SKM-1 treated with dmso at 0.1 percent for 144 hours (cell line): ENCODE measurements at regions not wholly inside any gene's neighbourhood (a gene's known extent, or its start where the extent isn't known, plus 50 kb on each side); places are given as distances from the start of the nearest gene placed in this dataset.

ENCODE experiments used
- DNase-seq: peaks from one replicate; lab custom pipeline; 2025; ENCODE audit not compliant: unreplicated experiment; lab: John Stamatoyannopoulos, UW

- no peak for DNase-seq
Measured at GRCh38 chr9:28678097-28678496, 1104.8 kb upstream of the C9orf72 start.

- DNase-seq: no peak
Measured at GRCh38 chr9:28688172-28688571, 1114.9 kb upstream of the C9orf72 start.

DNA sequence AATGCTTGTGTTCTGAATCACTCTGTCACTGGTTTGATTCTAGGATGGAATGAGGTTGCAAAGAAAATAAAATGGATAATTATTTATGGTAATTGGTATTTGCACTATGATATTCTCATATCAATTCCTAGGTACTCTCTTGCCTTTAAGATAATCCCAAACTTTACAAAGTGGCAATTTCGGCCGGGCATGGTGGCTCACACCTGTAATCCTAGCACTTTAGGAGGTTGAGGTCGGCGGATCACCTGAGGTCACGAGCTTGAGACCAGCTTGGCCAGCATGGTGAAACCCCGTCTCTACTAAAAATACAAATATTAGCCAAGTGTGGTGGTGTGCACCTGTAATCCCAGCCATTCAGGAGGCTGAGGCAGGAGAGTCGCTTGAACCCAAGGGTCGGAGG lies 1118.7 kb upstream of the C9orf72 start:
- DNase-seq: no peak

- no peak for DNase-seq
Measured at GRCh38 chr9:28696960-28697359, 1123.7 kb upstream of the C9orf72 start.

DNA sequence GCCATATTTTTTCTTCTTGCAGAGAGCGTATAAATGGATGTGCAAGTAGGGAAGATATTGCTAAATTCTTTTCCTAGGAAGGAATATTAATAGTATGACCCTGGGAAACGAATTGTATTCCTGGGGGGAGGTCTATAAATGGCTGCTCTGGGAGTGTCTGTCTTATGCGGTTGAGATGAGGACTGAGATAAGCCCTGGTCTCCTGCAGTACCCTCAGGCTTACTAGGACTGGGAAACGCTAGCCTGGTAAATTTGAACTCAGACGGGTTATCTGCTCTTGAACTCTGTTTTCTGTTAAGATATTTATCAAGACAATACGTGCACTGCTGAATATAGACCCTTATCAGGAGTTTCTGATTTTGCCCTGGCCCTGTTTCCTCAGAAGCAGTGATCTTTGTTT lies 1126.4 kb upstream of the C9orf72 start:
- DNase-seq: no peak

DNA sequence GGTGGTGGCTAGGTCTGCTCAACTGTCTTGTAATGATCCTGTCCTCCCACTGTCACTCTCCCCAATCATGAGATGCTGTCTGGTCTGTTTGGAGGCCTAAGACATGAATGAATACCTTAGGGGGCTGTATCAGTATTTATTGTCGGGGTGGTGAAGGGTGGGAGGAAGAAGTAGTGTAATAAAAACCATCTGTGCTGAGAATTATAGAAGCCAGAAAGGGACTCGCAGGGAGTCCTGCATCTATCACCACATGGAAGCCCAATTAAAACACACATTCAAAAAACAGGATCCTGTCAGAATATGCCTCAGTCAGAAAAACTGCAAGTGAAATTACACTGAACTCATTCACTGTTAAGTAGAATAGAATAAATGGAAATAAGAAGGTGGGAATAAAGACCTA lies 1134.3 kb upstream of the C9orf72 start:
- no peak for DNase-seq

GRCh38 chr9:28714188-28714587 lies 1140.9 kb upstream of the C9orf72 start:
- no peak for DNase-seq

DNA sequence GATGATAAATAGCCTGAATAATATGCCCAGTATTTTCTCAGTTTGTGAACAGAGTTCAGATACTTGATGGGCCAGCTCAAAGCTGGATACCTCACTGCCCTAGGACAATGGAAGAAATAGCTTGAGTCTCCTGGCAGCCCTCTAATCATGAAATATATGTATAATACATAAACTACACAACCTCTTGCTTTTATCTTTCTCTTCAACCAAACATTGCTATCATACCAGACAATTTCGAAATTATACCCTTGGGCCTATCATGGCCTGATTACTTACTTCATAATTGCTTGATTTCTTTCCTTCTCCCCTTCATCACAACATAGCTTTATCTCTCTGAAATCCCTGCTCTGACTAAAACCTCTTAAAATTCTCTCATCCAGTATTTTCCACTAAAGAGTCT lies 1144.9 kb upstream of the C9orf72 start:
- DNase-seq: no peak

DNA sequence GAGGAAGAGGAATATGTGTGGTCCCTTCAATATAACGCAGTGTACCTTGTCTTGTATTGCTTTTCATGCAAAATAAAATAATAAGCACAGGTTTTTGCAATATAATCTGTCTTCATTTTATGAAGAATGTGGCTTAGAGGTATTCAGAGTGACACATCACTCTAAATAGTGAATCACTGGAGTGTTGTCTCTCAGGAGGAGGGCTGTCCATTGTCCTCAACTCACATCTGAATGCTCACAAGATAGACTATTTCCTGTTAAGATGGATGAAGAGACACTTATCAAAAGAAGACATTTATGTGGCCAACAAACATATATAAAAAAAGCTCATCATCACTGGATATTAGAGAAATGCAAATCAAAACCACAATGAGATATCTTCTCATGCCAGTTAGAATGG lies 1147.5 kb upstream of the C9orf72 start:
- no peak for DNase-seq

- no peak for DNase-seq
Measured at GRCh38 chr9:28730111-28730510, 1156.8 kb upstream of the C9orf72 start.

GRCh38 chr9:28735738-28736342 lies 1162.6 kb upstream of the C9orf72 start:
- no peak for DNase-seq

DNA sequence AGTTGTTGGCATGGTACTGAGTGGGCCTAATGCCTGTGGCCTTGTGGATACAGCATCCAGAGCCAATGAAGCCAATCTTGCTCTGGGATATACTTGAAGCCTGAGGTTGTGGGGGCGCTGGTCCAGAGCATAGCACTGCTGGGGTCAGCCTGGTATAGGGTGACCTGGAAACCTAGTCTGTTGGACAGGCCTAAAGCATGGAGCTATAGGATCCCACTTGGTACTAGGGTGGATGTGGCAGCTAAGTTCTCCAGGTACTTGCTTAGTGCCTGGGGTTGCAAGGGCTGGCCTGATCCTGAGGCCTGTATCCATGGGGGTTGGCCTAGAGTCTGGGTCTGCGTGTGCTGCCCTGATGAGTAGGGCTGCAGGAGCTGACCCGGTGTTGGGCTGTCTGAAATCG lies 1168.2 kb upstream of the C9orf72 start:
- DNase-seq: no peak

DNA sequence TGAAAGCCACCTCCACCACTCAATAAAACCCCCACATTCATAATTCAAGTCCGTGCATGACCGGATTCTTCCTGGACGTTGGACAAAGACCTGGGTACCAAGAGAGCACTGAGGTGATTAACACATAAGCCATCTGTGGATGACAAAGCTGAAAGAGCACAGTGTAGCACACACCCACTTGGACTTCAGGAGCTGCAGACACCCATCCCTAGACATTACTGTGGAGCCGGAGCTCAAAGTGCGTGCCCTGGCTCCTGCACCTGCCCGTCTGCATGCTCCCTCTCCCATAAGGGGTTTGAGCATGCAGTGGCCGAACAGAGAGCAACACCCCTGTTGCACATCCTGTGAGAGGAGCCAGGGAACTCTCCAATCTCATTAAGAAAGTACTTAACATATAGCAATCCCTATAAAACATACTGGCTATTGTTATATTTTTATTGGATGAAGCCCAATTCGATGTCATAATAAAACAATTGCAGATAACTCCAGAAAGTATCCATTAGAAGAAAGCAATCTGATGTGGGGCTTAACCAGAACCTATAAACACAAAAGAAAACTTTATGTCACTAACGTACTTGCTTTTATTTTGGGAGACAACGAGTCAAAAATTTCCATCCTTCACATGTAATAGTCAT lies 1174.2 kb upstream of the C9orf72 start:
- DNase-seq: no peak

GRCh38 chr9:28750136-28750535 lies 1176.9 kb upstream of the C9orf72 start:
- DNase-seq: no peak

- no peak for DNase-seq
Measured at GRCh38 chr9:28758341-28758740, 1185.1 kb upstream of the C9orf72 start.

DNA sequence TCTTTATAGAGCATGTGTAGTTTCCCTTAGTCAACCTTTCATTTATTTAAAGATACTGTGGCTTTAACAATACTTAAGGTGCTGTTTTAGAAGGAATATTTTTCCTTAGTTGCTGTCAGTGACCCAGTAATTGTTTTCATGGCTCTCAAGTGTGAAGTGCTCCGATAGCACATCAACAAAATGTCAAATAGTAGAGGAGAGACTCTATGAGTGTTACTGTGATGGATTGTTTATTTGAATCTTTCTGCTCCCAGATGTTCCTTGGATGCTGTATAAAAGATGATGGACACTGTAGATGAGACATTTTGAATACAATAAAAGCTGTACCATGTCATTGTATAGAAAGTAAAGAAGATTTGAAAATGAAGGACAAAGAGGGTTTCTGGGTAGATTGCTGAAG lies 1185.7 kb upstream of the C9orf72 start:
- no peak for DNase-seq

- no peak for DNase-seq
Measured at GRCh38 chr9:28762167-28762566, 1188.9 kb upstream of the C9orf72 start.

- DNase-seq: no peak
Measured at GRCh38 chr9:28764532-28764931, 1191.3 kb upstream of the C9orf72 start.

DNA sequence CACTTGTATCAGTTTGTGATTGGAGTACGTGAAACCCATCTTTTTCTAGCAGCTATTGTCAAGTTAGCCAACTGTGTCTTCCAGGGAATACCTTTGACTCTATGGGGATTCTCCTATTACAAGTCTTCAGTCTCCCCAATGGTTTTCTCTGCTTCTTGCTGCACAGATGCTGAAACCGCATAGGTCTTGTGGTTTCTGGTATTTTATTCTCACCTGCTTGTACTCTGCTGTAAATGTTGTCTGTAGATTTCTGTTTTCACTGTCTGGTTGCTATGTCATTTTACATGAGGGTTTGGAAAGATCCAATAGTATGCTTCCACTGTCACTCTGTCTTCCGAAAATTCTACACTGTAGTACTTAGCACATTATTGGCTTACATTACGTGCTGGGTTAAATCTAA lies 1196.9 kb upstream of the C9orf72 start:
- no peak for DNase-seq

GRCh38 chr9:28770827-28771226 lies 1197.5 kb upstream of the C9orf72 start:
- no peak for DNase-seq

DNA sequence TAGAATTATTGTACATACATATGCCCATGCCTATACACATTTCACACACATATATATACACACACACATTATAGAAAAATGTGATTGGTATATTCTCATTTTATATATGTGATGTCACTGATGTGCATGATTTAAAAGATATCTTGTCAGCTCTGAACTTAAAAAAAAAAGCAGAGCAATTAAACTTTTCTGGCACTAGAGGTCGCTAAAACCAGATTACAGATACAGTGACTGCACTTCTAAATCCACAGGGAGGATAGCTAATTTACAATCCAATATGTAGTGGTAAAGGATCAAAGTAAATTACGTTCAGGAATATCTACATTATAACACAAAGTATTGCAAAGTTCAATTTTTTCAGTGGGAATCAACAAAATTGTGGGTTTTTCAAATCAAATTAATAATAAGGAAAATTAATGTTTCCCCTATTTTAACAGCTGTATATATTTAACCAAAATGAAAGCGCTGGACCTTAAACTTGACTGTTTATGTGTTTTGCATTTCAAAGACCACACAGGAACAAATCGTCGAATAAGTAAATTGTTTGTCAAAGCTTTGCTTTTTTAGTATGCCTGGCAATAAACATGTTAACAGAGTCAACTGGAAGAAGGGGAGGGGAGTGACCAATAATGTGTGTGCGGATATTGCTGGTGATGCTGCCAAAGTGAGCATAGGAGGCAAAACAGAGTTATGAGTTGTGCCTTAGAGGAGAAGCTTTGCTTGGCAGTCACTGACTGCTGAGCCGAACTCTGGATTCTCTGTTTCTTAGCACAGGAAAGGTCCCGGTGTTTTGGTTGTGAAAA lies 1201.4 kb upstream of the C9orf72 start:
- DNase-seq: peak; percentile 33

DNA sequence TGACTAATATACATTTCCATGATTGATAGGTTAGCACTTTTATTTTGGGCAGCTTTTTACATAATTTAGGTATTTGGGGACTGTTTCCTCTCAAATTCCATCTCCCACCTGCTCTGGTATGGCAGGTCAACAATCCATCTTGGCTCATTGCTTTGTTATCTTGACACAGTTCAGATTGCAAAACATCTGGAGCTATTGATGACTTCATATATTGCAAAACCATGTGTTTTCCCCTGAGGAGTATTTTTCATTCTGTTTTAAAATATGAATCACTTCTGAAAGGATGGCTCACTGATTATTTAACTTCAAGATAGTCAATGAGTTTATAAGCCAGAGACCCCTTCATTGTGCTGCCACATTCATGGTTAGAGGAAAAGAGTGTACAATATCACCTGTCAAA lies 1206.0 kb upstream of the C9orf72 start:
- no peak for DNase-seq
